Naive thymus-derived CD8-positive, alpha-beta T cell (primary cell): ENCODE measurements at regions not wholly inside any gene's neighbourhood (a gene's known extent, or its start where the extent isn't known, plus 50 kb on each side); places are given as distances from the start of the nearest gene placed in this dataset.

Experiments
- ATAC-seq, 2 donors: fragments of 150-1000 bp; cut with Tn5 transposase in 1 of 2; sonication (Bioruptor Pico), chemical (Tn5 transposase) in 1 of 2; 1 replicate in 1 of 2; 2 replicates in 1 of 2; pipeline ENCODE4 v1.10.0; 2021; ENCODE audit warnings: mild to moderate bottlenecking in 2 of 2, moderate library complexity in 2 of 2
- POLR2A ChIA-PET: fragments of 350-600 bp; sonication (Branson Sonifier 250); formaldehyde crosslinking; loops from one replicate; lab custom pipeline; 2021; ENCODE audit warnings: antibody characterized with exemption; lab: Charles Lee
- DNase-seq, 10 donors: peaks; one replicate each; pipeline versions ENCODE4 v3.0.0 to v3.0.0-alpha.2; 2020 to 2022
- H3K27ac Mint-ChIP-seq, 10 donors: one replicate each; pipeline ENCODE4 v1.8.0; 2020 to 2022; ENCODE audit warnings: mild to moderate bottlenecking in 10 of 10, mixed read lengths in 10 of 10, moderate library complexity in 4 of 10, inconsistent platforms in 1 of 10
- H3K27me3 Mint-ChIP-seq, 5 donors: one replicate each; pipeline ENCODE4 v1.8.0; 2021 to 2022; ENCODE audit warnings: mixed read lengths in 5 of 5
- H3K36me3 Mint-ChIP-seq, 3 donors: one replicate each; pipeline ENCODE4 v1.8.0; 2020 to 2022; ENCODE audit warnings: mixed read lengths in 3 of 3, mild to moderate bottlenecking in 2 of 3, inconsistent platforms in 1 of 3
- H3K4me1 Mint-ChIP-seq, 4 donors: one replicate each; pipeline ENCODE4 v1.8.0; 2021 to 2022; ENCODE audit warnings: mixed read lengths in 4 of 4
- H3K4me3 Mint-ChIP-seq, 10 donors: one replicate each; pipeline ENCODE4 v1.8.0; 2020 to 2022; ENCODE audit warnings: mild to moderate bottlenecking in 10 of 10, mixed read lengths in 10 of 10, moderate library complexity in 6 of 10, inconsistent platforms in 1 of 10
- H3K9me3 Mint-ChIP-seq, 9 donors: one replicate each; pipeline ENCODE4 v1.8.0; 2020 to 2022; ENCODE audit warnings: mixed read lengths in 9 of 9, mild to moderate bottlenecking in 3 of 9, inconsistent platforms in 1 of 9, moderate library complexity in 1 of 9

DNA sequence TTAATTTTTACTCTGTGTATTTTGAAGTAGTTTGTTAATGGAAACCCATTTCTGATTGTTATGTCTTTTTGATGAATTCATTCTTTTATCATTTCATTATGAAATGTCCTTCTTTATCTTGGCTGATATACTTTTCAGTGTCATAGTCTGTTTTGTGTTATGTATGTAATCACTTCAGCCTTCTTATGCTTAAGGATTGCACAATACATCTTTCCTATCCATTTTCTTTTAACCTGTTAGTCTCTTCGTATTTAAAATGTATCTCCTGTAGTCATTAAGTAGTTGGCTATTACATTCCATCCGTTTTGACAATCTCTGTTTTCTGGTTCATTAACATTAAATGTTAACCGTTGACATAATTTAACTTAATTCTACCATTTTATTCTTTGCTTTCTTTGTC, 344.6 kb upstream of the CTNND2 start:
- Mint-ChIP-seq H3K4me3 (no peak overlapping the region), H3K9me3 (peaks cover 2 to 40% (median 11%) of the 10 kb centered on the region in 9 donors), H3K36me3 (no peaks in the 10 kb centered on the region), H3K4me1 (no peaks in the 10 kb centered on the region), H3K27me3 (no peaks in the 10 kb centered on the region), H3K27ac (no peak overlapping the region)
- no peak for ATAC-seq
- no peak for DNase-seq
- POLR2A ChIA-PET = no interaction called here

- no peak for ATAC-seq
- POLR2A ChIA-PET = no interaction called here
- Mint-ChIP-seq H3K9me3 (peaks cover 2 to 40% (median 13%) of the 10 kb centered on the region in 9 donors), H3K4me3 (no peak overlapping the region), H3K27me3 (no peaks in the 10 kb centered on the region), H3K27ac (no peak overlapping the region), H3K4me1 (no peaks in the 10 kb centered on the region), H3K36me3 (no peaks in the 10 kb centered on the region)
- DNase-seq = no peak
These were observed 341.8 kb upstream of the CTNND2 start for GRCh38 chr5:12246036-12246435.

- no peak for DNase-seq
- Mint-ChIP-seq H3K4me1 (no peaks in the 10 kb centered on the region), H3K27me3 (no peaks in the 10 kb centered on the region), H3K9me3 (peaks cover 1 to 40% (median 12%) of the 10 kb centered on the region in 9 donors), H3K4me3 (no peak overlapping the region), H3K27ac (no peak overlapping the region), H3K36me3 (no peaks in the 10 kb centered on the region)
- POLR2A ChIA-PET = no interaction called here
- no peak for ATAC-seq
These were observed 341.2 kb upstream of the CTNND2 start for GRCh38 chr5:12245429-12245828.

- ATAC-seq (no peak), DNase-seq (no peak)
- Mint-ChIP-seq H3K27me3 (no peaks in the 10 kb centered on the region), H3K27ac (no peak overlapping the region), H3K4me3 (no peak overlapping the region), H3K4me1 (no peaks in the 10 kb centered on the region), H3K36me3 (no peaks in the 10 kb centered on the region), H3K9me3 (peaks cover 0 to 26% (median 11%) of the 10 kb centered on the region in 9 donors)
- POLR2A ChIA-PET = no interaction called here
These were observed 339.0 kb upstream of the CTNND2 start for GRCh38 chr5:12242950-12243888.

- H3K4me1 Mint-ChIP-seq = no peaks in the 10 kb centered on the region
- no peaks in the 10 kb centered on the region for H3K36me3 Mint-ChIP-seq
- DNase-seq (no peak), ATAC-seq (no peak)
- no peak overlapping the region for H3K27ac Mint-ChIP-seq
- peaks cover 0 to 24% (median 11%) of the 10 kb centered on the region in 9 donors for H3K9me3 Mint-ChIP-seq
- POLR2A ChIA-PET = no interaction called here
- no peak overlapping the region for H3K4me3 Mint-ChIP-seq
- H3K27me3 Mint-ChIP-seq = no peaks in the 10 kb centered on the region
These were observed 333.8 kb upstream of the CTNND2 start for GRCh38 chr5:12237837-12238575.

- H3K36me3 Mint-ChIP-seq = no peaks in the 10 kb centered on the region
- no peak overlapping the region for H3K27ac Mint-ChIP-seq
- no peaks in the 10 kb centered on the region for H3K27me3 Mint-ChIP-seq
- no peak for ATAC-seq
- peaks cover 6 to 20% (median 14%) of the 10 kb centered on the region in 9 donors for H3K9me3 Mint-ChIP-seq
- H3K4me1 Mint-ChIP-seq = no peaks in the 10 kb centered on the region
- POLR2A ChIA-PET = no interaction called here
- DNase-seq = no peak
- H3K4me3 Mint-ChIP-seq = no peak overlapping the region
These were observed 326.4 kb upstream of the CTNND2 start for GRCh38 chr5:12230659-12231058.

DNA sequence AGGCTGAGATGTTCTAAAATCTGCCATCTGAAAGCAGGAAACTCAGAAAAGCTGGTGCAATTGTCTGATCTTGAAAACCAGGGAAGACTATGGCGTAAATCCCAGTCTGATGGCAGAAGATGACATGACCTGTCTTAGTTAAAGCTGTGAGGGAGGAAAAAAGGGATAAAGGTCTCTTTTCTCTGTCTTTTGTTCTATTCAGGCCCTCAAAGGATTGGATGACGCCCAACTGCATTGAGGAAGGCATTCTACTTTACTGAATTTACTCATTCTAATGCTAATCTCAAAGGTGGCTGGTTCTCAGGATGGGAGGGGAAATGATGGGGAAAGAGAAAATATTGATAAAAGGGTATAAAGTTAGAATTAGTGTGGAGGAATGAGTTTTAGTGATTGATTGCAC, 312.8 kb upstream of the CTNND2 start:
- Mint-ChIP-seq H3K9me3 (peaks cover 0 to 50% (median 22%) of the 10 kb centered on the region in 9 donors), H3K27me3 (no peaks in the 10 kb centered on the region), H3K36me3 (no peaks in the 10 kb centered on the region), H3K4me1 (no peaks in the 10 kb centered on the region), H3K27ac (no peak overlapping the region), H3K4me3 (no peak overlapping the region)
- POLR2A ChIA-PET = no interaction called here
- DNase-seq (no peak), ATAC-seq (no peak)

DNA sequence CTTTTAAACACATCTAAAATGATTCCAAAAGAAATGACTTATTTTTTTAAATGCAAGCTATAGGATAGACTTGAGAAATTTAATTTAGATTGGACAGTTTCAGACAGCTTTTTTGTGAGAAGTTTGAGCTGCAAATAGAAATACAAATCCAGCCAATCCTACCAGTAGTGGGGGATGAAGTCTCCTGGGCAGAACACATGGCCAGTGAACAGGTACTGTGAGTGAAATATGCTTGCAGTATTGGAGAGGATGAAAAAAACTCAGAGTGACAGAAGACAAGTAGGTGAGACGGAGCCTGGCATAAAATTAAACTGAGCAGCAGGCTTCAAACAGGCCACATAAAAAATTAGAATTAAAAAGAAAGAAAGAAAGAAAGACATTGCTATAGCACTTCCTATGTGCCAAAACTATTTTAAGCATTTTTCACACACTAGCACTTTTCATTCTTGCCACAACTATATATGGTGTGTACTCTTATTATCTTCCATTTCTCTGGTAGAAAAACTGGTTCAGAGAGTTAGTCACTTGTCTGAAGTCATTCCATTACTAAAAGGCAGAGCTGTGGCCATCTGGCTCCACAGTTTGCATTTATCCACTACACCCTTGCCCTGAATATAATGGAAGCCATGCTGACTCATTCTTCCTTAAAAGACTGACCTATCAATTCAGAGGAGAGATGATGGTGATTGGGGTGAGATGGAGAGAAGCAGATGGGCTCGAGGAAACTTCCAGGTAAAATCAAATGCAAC, 310.2 kb upstream of the CTNND2 start:
- DNase-seq (no peak), ATAC-seq (no peak)
- POLR2A ChIA-PET = no interaction called here
- H3K4me3 Mint-ChIP-seq = no peak overlapping the region
- H3K27me3 Mint-ChIP-seq = no peaks in the 10 kb centered on the region
- H3K4me1 Mint-ChIP-seq = no peaks in the 10 kb centered on the region
- H3K9me3 Mint-ChIP-seq = peaks cover 0 to 51% (median 22%) of the 10 kb centered on the region in 9 donors
- no peak overlapping the region for H3K27ac Mint-ChIP-seq
- H3K36me3 Mint-ChIP-seq = no peaks in the 10 kb centered on the region

GRCh38 chr5:12208366-12209100, 304.3 kb upstream of the CTNND2 start:
- Mint-ChIP-seq H3K4me3 (no peak overlapping the region), H3K9me3 (peaks cover 3 to 30% (median 13%) of the 10 kb centered on the region in 9 donors), H3K4me1 (no peaks in the 10 kb centered on the region), H3K27me3 (no peaks in the 10 kb centered on the region), H3K27ac (no peak overlapping the region), H3K36me3 (no peaks in the 10 kb centered on the region)
- no peak for ATAC-seq
- POLR2A ChIA-PET = no interaction called here
- DNase-seq = no peak

DNA sequence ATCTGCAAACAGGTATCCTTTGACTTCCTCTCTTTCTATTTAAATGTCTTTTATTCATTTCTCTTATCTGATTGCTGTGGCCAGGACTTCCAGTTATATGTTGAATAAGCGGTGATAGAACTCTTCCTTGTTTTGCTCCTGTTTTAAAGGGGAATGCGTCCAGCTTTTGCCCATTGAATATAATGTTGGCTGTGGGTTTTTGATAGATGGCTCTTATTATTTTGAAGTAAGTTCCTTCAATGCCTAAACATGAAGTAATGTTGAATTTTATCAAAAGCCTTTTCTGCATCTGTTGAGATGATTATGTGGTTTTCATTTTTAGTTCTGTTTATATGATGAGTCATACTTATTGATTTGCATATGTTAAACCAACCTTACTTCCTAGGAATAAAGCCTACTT, 300.5 kb upstream of the CTNND2 start:
- H3K27me3 Mint-ChIP-seq = no peaks in the 10 kb centered on the region
- no peak for DNase-seq
- POLR2A ChIA-PET = no interaction called here

DNA sequence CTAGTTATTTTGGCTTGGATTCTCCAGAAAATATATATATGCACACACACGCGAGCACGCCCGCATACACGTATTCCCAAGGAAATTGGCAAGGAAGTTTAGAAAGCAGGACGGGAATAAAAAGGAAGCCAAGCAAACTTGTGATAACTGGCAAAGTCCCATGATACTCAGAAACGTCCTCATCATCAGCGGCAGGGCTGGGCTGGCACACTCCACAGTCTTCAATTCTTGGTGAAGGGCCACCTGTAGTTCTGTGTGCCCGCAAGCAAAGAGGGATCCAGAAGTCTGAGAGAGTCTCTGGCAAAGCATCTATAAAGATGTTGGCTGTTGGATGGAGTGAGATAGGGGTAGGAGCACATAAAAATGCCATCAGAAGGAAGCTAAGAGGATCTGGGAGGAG, 289.3 kb upstream of the CTNND2 start:
- POLR2A ChIA-PET = no interaction called here
- peaks cover 2 to 20% (median 15%) of the 10 kb centered on the region in 9 donors for H3K9me3 Mint-ChIP-seq

More for the DNA sequence above, 300.5 kb upstream of the CTNND2 start:
- no peak for ATAC-seq
- Mint-ChIP-seq H3K27ac (no peak overlapping the region), H3K4me1 (no peaks in the 10 kb centered on the region), H3K4me3 (no peak overlapping the region), H3K36me3 (no peaks in the 10 kb centered on the region), H3K9me3 (peaks cover 5 to 39% (median 14%) of the 10 kb centered on the region in 9 donors)

GRCh38 chr5:12183003-12183402, 278.8 kb upstream of the CTNND2 start:
- DNase-seq (no peak), ATAC-seq (no peak)
- H3K4me3 Mint-ChIP-seq = no peak overlapping the region
- H3K27ac Mint-ChIP-seq = no peak overlapping the region
- H3K27me3 Mint-ChIP-seq = no peaks in the 10 kb centered on the region
- no peaks in the 10 kb centered on the region for H3K4me1 Mint-ChIP-seq
- POLR2A ChIA-PET = no interaction called here
- no peaks in the 10 kb centered on the region for H3K36me3 Mint-ChIP-seq
- peaks cover 0 to 17% (median 7%) of the 10 kb centered on the region in 9 donors for H3K9me3 Mint-ChIP-seq

More for the DNA sequence above, 289.3 kb upstream of the CTNND2 start:
- H3K4me1 Mint-ChIP-seq = no peaks in the 10 kb centered on the region
- H3K27ac Mint-ChIP-seq = no peak overlapping the region
- H3K4me3 Mint-ChIP-seq = no peak overlapping the region
- ATAC-seq (no peak), DNase-seq (no peak)
- no peaks in the 10 kb centered on the region for H3K27me3 Mint-ChIP-seq
- peaks cover 0 to 9% (median 0%) of the 10 kb centered on the region in 3 donors for H3K36me3 Mint-ChIP-seq
